Endometrium (tissue), 2 donors: ENCODE measurements at regions not wholly inside any gene's neighbourhood (a gene's known extent, or its start where the extent isn't known, plus 50 kb on each side); places are given as distances from the start of the nearest gene placed in this dataset.
"Not testable (repeated sequence)": the region's sequence is repeated elsewhere in the genome, so short reads cannot be mapped to it uniquely, and the experiment has no call there.

Source experiments
- FAIRE-seq: peaks from 2 replicates; lab custom pipeline; 2012; peaks lifted over from hg19 to GRCh38; lab: Jason Lieb, UNC
- donor health status: control.
- donor health status: control.

GRCh38 chr12:83929792-83930191, 982.8 kb downstream of the SLC6A15 start:
- not testable (repeated sequence) for FAIRE-seq

GRCh38 chr12:83920821-83921547, 991.6 kb downstream of the SLC6A15 start:
- no peak for FAIRE-seq

GRCh38 chr12:83919081-83919480, 993.5 kb downstream of the SLC6A15 start:
- FAIRE-seq = no peak

- no peak for FAIRE-seq
Observed at GRCh38 chr12:83904175-83904574, 1008.4 kb downstream of the SLC6A15 start.

- FAIRE-seq = peak; percentile 15
Observed at GRCh38 chr12:83896416-83896815, 1016.2 kb downstream of the SLC6A15 start.

GRCh38 chr12:83893101-83893500, 1019.5 kb downstream of the SLC6A15 start:
- peak; percentile 37 for FAIRE-seq

- no peak for FAIRE-seq
Observed at GRCh38 chr12:83889745-83890144, 1022.9 kb downstream of the SLC6A15 start.

GRCh38 chr12:83886479-83886878, 1026.1 kb downstream of the SLC6A15 start:
- no peak for FAIRE-seq

- FAIRE-seq = not testable (repeated sequence)
Observed at GRCh38 chr12:83870921-83871599, 1041.5 kb downstream of the SLC6A15 start.

- no peak for FAIRE-seq
Observed at GRCh38 chr12:83866477-83866876, 1046.1 kb downstream of the SLC6A15 start.

- no peak for FAIRE-seq
Observed at GRCh38 chr12:83865431-83865830, 1047.2 kb downstream of the SLC6A15 start.

- no peak for FAIRE-seq
Observed at GRCh38 chr12:83864054-83864453, 1048.5 kb downstream of the SLC6A15 start.

- FAIRE-seq = no peak
Observed at GRCh38 chr12:83859021-83859420, 1053.6 kb downstream of the SLC6A15 start.

GRCh38 chr12:83856803-83857202, 1055.8 kb downstream of the SLC6A15 start:
- FAIRE-seq = peak; percentile 33

GRCh38 chr12:83850531-83850930, 1062.1 kb downstream of the SLC6A15 start:
- FAIRE-seq = no peak

- FAIRE-seq = no peak
Observed at GRCh38 chr12:83848702-83849101, 1063.9 kb downstream of the SLC6A15 start.

GRCh38 chr12:83843541-83843940, 1069.1 kb downstream of the SLC6A15 start:
- no peak for FAIRE-seq

- no peak for FAIRE-seq
Observed at GRCh38 chr12:83841620-83842019, 1071.0 kb downstream of the SLC6A15 start.

GRCh38 chr12:83827860-83828259, 1084.7 kb downstream of the SLC6A15 start:
- no peak for FAIRE-seq

- no peak for FAIRE-seq
Observed at GRCh38 chr12:83827193-83827592, 1085.4 kb downstream of the SLC6A15 start.

- FAIRE-seq = no peak
Observed at GRCh38 chr12:83826112-83826511, 1086.5 kb downstream of the SLC6A15 start.

GRCh38 chr12:83823386-83824045, 1089.1 kb downstream of the SLC6A15 start:
- no peak for FAIRE-seq

GRCh38 chr12:83821967-83822366, 1090.6 kb downstream of the SLC6A15 start:
- FAIRE-seq = no peak
